SH-SY5Y (cell line): ENCODE measurements at regions not wholly inside any gene's neighbourhood (a gene's known extent, or its start where the extent isn't known, plus 50 kb on each side); places are given as distances from the start of the nearest gene placed in this dataset.

Experiments
- GATA2 ChIP-seq: IDR thresholded peaks from 2 replicates; pipeline ENCODE4 v1.6.1; 2011; ENCODE audit warnings: mild to moderate bottlenecking, low read depth, low read length
- GATA3 ChIP-seq: IDR thresholded peaks from 2 replicates; pipeline ENCODE4 v1.6.1; 2011; ENCODE audit warnings: low read depth, mild to moderate bottlenecking, low read length, moderate library complexity

GRCh38 chr6:119544325-119545175 is 195.0 kb upstream of the MAN1A1 start:
- TF ChIP-seq GATA2 (no peak), GATA3 (no peak)

- no peak for TF ChIP-seq GATA2
- no peak for TF ChIP-seq GATA3
Measured at GRCh38 chr6:119543332-119543731, 193.8 kb upstream of the MAN1A1 start.

- TF ChIP-seq GATA2 (no peak), GATA3 (no peak)
Measured at GRCh38 chr6:119542037-119542436, 192.5 kb upstream of the MAN1A1 start.

GRCh38 chr6:119541132-119541905 is 191.8 kb upstream of the MAN1A1 start:
- TF ChIP-seq GATA2 = no peak
- TF ChIP-seq GATA3 = no peak

GRCh38 chr6:119540417-119540816 is 190.9 kb upstream of the MAN1A1 start:
- no peak for TF ChIP-seq GATA2
- TF ChIP-seq GATA3 = no peak

- TF ChIP-seq GATA3 (no peak), GATA2 (no peak)
Measured at GRCh38 chr6:119539066-119539746, 189.6 kb upstream of the MAN1A1 start.

- no peak for TF ChIP-seq GATA2
- TF ChIP-seq GATA3 = no peak
Measured at GRCh38 chr6:119536666-119537065, 187.1 kb upstream of the MAN1A1 start.

- TF ChIP-seq GATA2 (no peak), GATA3 (no peak)
Measured at GRCh38 chr6:119535332-119535731, 185.8 kb upstream of the MAN1A1 start.

- no peak for TF ChIP-seq GATA3
- TF ChIP-seq GATA2 = no peak
Measured at GRCh38 chr6:119533603-119534279, 184.2 kb upstream of the MAN1A1 start.

GRCh38 chr6:119527231-119527578 is 177.6 kb upstream of the MAN1A1 start:
- TF ChIP-seq GATA3 (no peak), GATA2 (no peak)

GRCh38 chr6:119526561-119527230 is 177.1 kb upstream of the MAN1A1 start:
- TF ChIP-seq GATA3 (no peak), GATA2 (no peak)

GRCh38 chr6:119524410-119524809 is 174.8 kb upstream of the MAN1A1 start:
- TF ChIP-seq GATA3 (no peak), GATA2 (no peak)

GRCh38 chr6:119523556-119523955 is 174.0 kb upstream of the MAN1A1 start:
- no peak for TF ChIP-seq GATA3
- TF ChIP-seq GATA2 = no peak
